Stimulated activated naive B cell treated with anti-CD40 and anti-IgM and Interleukin-4, amounts not matched to agents 10 μg/mL and 1 μg/mL and 100 μg/mL, for 72 hours (primary cell): ENCODE measurements at regions not wholly inside any gene's neighbourhood (a gene's known extent, or its start where the extent isn't known, plus 50 kb on each side); places are given as distances from the start of the nearest gene placed in this dataset.
"Not testable (repeated sequence)": the region's sequence is repeated elsewhere in the genome, so short reads cannot be mapped to it uniquely, and the experiment has no call there.

ENCODE experiments used
- ATAC-seq, 2 donors: fragments of 150-1000 bp; cut with Tn5 transposase; replicated peaks; 2 replicates each; pipeline ENCODE4 v1.10.0; 2021; ENCODE audit warnings: moderate library complexity in 1 of 2
- DNase-seq: peaks from one replicate; pipeline ENCODE4 v3.0.0; 2021
- H3K27ac Mint-ChIP-seq: one replicate; pipeline ENCODE4 v1.8.0; 2022; ENCODE audit warnings: mild to moderate bottlenecking, mixed read lengths
- H3K27me3 Mint-ChIP-seq, 2 donors: one replicate each; pipeline ENCODE4 v1.8.0; 2022; ENCODE audit warnings: mixed read lengths in 2 of 2
- H3K36me3 Mint-ChIP-seq, 2 donors: one replicate each; pipeline ENCODE4 v1.8.0; 2022; ENCODE audit warnings: mixed read lengths in 2 of 2, mild to moderate bottlenecking in 1 of 2
- H3K4me1 Mint-ChIP-seq, 2 donors: one replicate each; pipeline ENCODE4 v1.8.0; 2022; ENCODE audit warnings: mixed read lengths in 2 of 2, mild to moderate bottlenecking in 1 of 2
- H3K4me3 Mint-ChIP-seq, 2 donors: one replicate each; pipeline ENCODE4 v1.8.0; 2022; ENCODE audit warnings: mild to moderate bottlenecking in 2 of 2, mixed read lengths in 2 of 2, moderate library complexity in 1 of 2
- H3K9me3 Mint-ChIP-seq, 2 donors: one replicate each; pipeline ENCODE4 v1.8.0; 2022; ENCODE audit warnings: mixed read lengths in 2 of 2, mild to moderate bottlenecking in 1 of 2

DNA sequence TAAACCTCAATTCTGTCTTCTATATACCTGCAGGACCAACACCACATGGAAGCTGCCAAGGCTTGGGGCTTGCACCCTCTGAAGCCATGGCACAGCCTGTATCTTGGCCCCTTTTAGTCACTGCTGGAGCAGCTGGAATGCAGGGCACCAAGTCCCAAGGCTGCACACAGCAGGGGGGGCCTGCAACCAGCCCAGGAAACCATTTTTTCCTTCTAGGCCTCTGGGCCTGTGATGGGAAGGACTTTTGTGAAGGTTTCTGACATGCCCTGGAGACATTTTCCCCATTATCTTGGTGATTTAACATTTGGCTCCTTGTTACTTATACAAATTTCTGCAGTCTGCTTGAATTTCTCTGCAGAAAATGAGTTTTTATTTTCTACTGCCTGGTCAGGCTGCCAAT is 123.2 kb upstream of the PCGF5 start:
- peaks cover 31 to 33% of the 10 kb centered on the region in 2 donors for H3K9me3 Mint-ChIP-seq
- DNase-seq (no peak), ATAC-seq (no peak)
- H3K27me3 Mint-ChIP-seq = no peaks in the 10 kb centered on the region
- H3K4me3 Mint-ChIP-seq = no peak overlapping the region
- H3K4me1 Mint-ChIP-seq = peaks cover 3 to 20% of the 10 kb centered on the region in 2 donors
- no peak overlapping the region for H3K27ac Mint-ChIP-seq
- peaks cover 29 to 39% of the 10 kb centered on the region in 2 donors for H3K36me3 Mint-ChIP-seq

DNA sequence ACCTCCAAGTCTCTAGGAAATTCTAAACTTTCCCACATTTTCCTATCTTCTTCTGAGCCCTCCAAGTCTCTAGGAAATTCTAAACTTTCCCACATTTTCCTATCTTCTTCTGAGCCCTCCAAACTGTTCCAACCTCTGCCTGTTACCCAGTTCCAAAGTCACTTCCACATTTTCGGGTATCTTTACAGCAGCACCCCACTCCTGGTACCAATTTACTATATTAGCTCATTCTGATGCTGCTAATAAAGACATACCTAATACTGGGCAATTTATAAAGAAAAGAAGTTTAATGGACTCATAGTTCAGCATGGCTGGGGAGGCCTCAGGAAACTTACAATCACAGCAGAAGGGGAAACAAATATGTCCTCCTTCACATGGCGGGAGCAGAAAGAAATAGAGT is 122.4 kb upstream of the PCGF5 start:
- H3K27ac Mint-ChIP-seq, ATAC-seq, H3K27me3 Mint-ChIP-seq, DNase-seq, H3K4me3 Mint-ChIP-seq: not testable (repeated sequence)
- H3K9me3 Mint-ChIP-seq = peaks cover 28 to 30% of the 10 kb centered on the region in 2 donors
- peaks cover 29 to 37% of the 10 kb centered on the region in 2 donors for H3K36me3 Mint-ChIP-seq
- H3K4me1 Mint-ChIP-seq = peaks cover 8 to 28% of the 10 kb centered on the region in 2 donors

DNA sequence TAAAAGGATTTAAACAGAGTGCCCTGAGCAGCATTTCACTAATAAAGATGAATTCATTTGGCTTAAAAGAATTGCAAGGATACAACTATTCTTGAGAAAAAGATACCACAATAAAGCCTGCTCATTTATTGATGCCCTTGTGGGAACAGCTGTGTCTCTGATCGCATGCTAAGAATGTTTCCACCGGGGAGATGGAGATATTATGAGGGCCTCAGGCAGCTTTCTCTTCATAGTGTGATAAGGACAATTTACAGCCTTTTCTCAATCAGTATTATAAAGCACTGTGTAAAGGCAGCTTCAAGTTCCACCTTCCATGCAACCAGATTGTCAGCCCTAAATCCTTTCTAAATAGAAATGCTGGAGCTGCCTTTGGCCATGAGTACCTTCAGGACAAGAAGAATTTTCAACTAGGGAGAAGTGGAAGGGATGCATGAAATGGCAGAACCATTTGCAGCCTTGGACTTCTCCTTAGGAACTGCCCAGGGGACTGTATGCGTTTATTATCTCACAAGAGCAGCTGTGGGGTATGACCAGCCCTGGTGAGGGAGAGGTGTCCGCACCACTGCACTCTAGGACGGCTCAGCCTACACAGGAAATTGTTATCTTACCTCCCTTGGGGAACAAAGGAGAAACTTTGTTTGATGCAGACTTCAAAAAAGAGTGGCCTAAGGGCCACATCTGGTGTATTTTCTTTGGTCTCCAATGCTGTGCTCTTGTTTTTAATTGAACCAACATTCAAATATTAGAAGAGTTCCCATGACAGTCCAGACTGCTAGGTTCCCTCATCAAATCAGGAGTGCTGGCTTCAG is 116.9 kb upstream of the PCGF5 start:
- DNase-seq (peak; percentile 15), ATAC-seq (peak; percentile 80 to 81)
- peak overlapping the region; percentile 40 to 71 for H3K4me3 Mint-ChIP-seq
- peak overlapping the region; percentile 92 for H3K27ac Mint-ChIP-seq
- no peaks in the 10 kb centered on the region for H3K36me3 Mint-ChIP-seq
- H3K27me3 Mint-ChIP-seq = no peaks in the 10 kb centered on the region
- H3K9me3 Mint-ChIP-seq = peaks cover 0 to 3% of the 10 kb centered on the region in 2 donors
- peaks cover 32 to 40% of the 10 kb centered on the region in 2 donors for H3K4me1 Mint-ChIP-seq

DNA sequence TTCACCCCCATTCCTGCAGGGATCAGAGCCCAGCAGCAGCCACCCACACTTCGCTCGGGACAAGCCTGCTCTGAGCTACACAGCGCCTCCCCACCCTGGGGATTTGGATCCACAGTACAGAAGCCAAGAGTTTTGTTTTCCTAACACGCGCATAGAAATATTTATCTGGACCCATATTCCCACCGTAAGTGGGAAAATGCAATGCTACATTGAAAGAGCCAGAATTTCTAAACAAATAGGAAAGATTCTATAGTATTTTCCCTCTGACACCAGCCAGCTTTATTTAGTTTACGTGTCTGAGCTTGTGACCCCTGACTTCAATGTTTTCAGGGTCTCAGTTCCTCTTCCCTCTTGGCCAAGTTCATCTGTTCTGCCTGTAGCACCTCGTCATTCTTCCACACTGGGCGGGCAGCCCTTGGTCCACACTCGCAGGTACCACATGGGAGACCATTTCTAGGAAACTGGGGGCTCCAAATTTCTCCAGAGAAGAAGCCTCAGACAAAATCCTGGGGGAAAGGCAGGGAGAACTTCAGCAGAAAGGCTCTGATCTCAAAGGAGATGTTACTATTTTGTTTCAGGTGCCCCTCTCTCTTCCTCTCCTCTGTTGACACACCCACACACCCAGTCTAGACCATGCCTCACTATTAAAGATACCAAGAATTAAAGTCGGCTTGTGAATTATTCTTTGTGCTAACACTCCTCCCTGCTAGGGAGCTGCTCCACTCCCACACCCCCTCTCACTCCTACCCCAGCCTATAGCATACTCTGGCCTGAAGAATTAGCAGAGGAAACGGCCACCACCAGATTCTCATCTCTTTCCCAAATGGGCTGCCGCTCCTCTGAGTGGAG is 116.0 kb upstream of the PCGF5 start:
- Mint-ChIP-seq H3K27me3 (no peaks in the 10 kb centered on the region), H3K27ac (peak overlapping the region; percentile 92), H3K4me1 (peaks cover 32 to 40% of the 10 kb centered on the region in 2 donors), H3K9me3 (peaks cover 0 to 3% of the 10 kb centered on the region in 2 donors), H3K36me3 (no peaks in the 10 kb centered on the region), H3K4me3 (peak overlapping the region; percentile 40 to 71)
- peak; percentile 87 for ATAC-seq
- DNase-seq = peak; percentile 26

DNA sequence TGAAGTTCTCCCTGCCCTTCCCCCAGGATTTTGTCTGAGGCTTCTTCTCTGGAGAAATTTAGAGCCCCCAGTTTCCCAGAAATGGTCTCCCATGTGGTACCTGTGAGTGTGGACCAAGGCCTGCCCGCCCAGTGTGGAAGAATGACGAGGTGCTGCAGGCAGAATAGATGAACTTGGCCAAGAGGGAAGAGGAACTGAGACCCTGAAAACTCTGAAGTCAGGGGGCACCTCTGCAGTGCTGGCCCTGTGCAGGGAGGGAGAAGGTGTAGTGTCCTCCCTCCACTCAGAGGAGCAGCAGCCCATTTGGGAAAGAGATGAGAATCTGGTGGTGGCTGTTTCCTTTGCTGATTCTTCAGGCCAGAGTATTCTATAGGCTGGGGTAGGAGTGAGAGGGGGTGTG is 115.2 kb upstream of the PCGF5 start:
- ATAC-seq (peak; percentile 32 to 48), DNase-seq (no peak)
- no peaks in the 10 kb centered on the region for H3K36me3 Mint-ChIP-seq
- H3K27ac Mint-ChIP-seq = peak overlapping the region; percentile 43
- no peaks in the 10 kb centered on the region for H3K27me3 Mint-ChIP-seq
- peak overlapping the region in 1 of 2 donors; percentile 71 for H3K4me3 Mint-ChIP-seq
- H3K9me3 Mint-ChIP-seq = peaks cover 0 to 3% of the 10 kb centered on the region in 2 donors
- peaks cover 32 to 40% of the 10 kb centered on the region in 2 donors for H3K4me1 Mint-ChIP-seq

DNA sequence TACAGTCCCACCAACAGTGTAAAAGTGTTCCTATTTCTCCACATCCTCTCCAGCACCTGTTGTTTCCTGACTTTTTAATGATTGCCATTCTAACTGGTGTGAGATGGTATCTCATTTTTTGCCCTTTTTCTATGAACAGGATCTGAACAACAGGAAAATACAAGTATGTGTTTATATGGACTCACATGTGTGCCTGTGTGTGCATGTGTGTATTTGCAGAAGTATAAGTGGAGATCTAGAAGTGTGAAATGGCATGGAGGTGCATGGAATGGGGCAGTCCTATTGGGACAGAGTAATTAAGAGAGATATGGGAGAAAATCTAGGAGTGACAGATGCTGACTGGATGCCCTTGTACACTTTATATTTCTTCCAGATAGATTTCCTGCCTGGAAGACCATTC is 111.6 kb upstream of the PCGF5 start:
- H3K27me3 Mint-ChIP-seq = no peaks in the 10 kb centered on the region
- H3K4me1 Mint-ChIP-seq = peaks cover 21 to 23% of the 10 kb centered on the region in 2 donors
- no peaks in the 10 kb centered on the region for H3K36me3 Mint-ChIP-seq
- H3K27ac Mint-ChIP-seq = no peak overlapping the region
- DNase-seq (no peak), ATAC-seq (no peak)
- H3K9me3 Mint-ChIP-seq = peaks cover 0 to 3% of the 10 kb centered on the region in 2 donors
- no peak overlapping the region for H3K4me3 Mint-ChIP-seq

DNA sequence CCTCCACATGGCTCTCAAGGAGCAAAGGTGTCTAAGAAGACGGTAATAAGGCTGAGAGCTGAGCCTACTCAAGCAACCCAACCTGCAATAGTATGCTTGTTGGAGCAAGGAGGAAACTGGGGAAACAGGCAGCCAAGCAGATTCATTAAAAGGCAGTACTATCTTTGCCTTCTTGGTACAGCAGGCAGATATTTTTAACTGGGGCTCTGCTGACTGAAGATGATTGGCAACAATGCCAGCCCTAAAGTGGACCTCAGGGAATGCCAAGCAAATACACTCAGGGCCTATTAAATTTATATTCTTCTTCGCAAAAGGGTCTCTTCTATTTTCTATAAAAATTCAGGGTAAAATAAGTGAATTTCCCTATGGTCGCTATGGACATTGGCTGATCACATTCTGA is 109.4 kb upstream of the PCGF5 start:
- Mint-ChIP-seq H3K4me3 (no peak overlapping the region), H3K36me3 (no peaks in the 10 kb centered on the region), H3K27ac (no peak overlapping the region), H3K27me3 (no peaks in the 10 kb centered on the region), H3K9me3 (peaks cover 0 to 3% of the 10 kb centered on the region in 2 donors), H3K4me1 (peaks cover 0 to under 1% of the 10 kb centered on the region in 2 donors)
- DNase-seq (no peak), ATAC-seq (no peak)

DNA sequence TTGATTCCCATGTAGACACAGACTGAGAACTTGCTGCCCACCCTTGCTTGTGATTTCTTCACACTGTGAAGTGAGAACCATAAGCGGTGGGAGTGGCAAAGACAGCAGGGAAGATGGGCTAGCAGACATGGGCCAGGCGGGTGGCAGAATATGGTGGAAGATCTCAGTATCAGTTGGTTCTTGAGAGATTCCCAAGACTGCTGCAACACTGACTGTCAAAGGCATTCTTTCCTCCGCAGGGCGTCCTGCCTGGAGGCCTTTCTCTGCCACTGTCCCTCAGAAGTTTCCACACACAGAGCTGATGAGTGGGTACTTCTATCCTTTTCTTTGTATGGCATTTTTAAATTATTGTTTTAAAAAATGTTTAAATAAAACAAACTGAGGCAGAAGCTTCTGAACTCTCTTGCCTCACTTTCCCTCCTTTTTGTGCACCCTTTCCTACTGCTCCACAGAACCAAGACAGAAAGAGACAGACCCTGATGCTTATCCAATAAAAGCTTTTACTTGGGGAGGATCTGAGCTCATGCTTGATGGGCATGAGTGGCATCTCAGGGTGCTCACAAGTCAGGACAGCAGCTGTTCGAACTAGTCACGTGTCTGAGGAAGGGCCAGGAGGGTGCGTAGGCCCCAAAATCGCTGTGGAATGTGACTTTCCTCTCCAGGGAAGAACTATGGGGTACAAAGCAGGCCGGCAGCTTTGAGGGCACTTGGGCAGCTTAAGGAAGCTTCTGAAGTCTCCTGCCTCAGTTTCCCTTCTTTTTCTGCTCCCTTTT is 104.7 kb upstream of the PCGF5 start:
- no peak for DNase-seq
- Mint-ChIP-seq H3K27ac (no peak overlapping the region), H3K36me3 (no peaks in the 10 kb centered on the region), H3K27me3 (no peaks in the 10 kb centered on the region), H3K4me1 (peaks cover 0 to 3% of the 10 kb centered on the region in 2 donors), H3K4me3 (no peak overlapping the region), H3K9me3 (no peaks in the 10 kb centered on the region)
- ATAC-seq = no peak

DNA sequence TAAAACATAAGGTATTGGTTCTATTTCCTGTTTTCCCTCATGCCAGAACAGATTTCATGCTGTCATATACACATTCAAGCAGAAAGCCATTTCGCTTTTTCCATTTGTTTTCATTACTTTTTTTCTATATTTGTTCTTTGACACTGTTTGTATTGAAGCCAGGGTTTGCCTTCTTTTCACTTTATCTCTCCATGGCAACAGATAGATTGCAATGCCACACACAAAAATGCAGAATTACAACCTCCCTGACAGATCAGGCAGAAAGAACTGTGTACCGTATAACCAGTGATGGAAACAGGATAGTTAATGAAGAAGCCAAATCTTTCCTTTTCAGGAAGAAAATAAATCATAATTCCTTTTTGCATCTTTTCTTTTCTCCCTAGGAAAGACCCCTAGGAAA is 103.0 kb upstream of the PCGF5 start:
- DNase-seq (no peak), ATAC-seq (no peak)
- no peak overlapping the region for H3K4me3 Mint-ChIP-seq
- H3K36me3 Mint-ChIP-seq = no peaks in the 10 kb centered on the region
- H3K9me3 Mint-ChIP-seq = no peaks in the 10 kb centered on the region
- no peak overlapping the region for H3K27ac Mint-ChIP-seq
- H3K4me1 Mint-ChIP-seq = peaks cover 0 to 3% of the 10 kb centered on the region in 2 donors
- peaks cover under 1 to 2% of the 10 kb centered on the region in 2 donors for H3K27me3 Mint-ChIP-seq

DNA sequence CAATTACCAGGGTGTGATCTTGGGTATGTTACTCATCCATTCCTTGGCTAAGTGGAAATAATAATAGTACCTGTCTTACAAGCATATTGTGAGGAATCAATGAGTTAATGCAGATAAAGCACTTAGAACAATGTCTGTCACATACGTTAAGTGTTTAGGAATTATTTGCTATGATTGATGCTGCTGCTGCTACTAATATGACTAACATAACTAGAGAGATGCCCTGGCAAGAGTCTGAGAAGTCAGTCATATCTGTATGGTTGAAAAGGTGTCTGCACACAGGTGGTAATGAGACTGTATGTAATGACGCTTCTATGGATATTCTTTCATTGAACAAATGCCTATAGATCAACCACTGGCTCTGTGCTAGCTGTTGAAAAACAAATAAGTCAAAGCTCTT is 100.1 kb upstream of the PCGF5 start:
- Mint-ChIP-seq H3K36me3 (no peaks in the 10 kb centered on the region), H3K27ac (no peak overlapping the region), H3K27me3 (peaks cover 4 to 9% of the 10 kb centered on the region in 2 donors), H3K4me1 (peaks cover 0 to 3% of the 10 kb centered on the region in 2 donors), H3K9me3 (no peaks in the 10 kb centered on the region), H3K4me3 (no peak overlapping the region)
- no peak for ATAC-seq
- DNase-seq = no peak

DNA sequence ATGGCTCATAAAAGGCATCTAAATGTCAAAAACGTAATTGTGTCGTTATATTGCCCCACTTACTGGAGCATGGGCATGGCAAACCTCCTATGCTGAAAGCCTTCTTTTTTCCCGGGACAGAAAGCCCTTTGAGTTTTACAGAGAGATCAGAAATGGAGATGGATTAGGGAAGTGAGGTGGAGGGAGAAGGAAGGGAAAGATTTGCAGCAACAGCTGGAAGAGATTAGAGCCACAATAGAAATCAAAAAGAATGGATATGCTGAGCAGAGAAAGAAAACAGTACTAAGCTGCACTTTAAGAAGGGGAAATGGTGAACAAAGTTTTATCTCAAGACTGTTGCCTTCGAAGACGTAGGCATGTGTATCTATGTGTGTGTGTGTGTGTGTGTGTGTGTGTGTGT is 97.2 kb upstream of the PCGF5 start:
- H3K9me3 Mint-ChIP-seq = no peaks in the 10 kb centered on the region
- DNase-seq = no peak
- peaks cover 0 to 3% of the 10 kb centered on the region in 2 donors for H3K4me1 Mint-ChIP-seq
- H3K27me3 Mint-ChIP-seq = peaks cover 8 to 15% of the 10 kb centered on the region in 2 donors
- no peaks in the 10 kb centered on the region for H3K36me3 Mint-ChIP-seq
- H3K27ac Mint-ChIP-seq = no peak overlapping the region
- ATAC-seq = no peak
- H3K4me3 Mint-ChIP-seq = no peak overlapping the region

DNA sequence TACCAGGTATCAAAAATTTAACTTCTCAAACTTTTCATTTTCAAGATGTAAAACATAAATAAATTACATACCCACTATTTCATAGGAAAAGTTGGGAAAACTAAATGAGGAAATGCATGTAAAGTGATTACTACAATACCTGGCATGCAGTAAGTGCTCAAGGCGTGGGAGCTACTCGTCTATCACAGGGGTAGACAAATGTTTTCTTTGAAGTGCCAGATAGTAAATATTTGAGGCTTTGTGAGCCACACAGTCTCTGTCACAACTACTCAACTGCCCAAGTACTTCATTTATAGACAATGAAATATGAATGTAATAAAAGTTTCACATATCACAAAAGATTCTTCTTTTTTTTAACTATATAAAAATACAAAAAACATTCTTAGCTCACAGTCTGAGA is 96.4 kb upstream of the PCGF5 start:
- H3K4me1 Mint-ChIP-seq = peaks cover 0 to 3% of the 10 kb centered on the region in 2 donors
- no peak overlapping the region for H3K4me3 Mint-ChIP-seq
- peaks cover 8 to 15% of the 10 kb centered on the region in 2 donors for H3K27me3 Mint-ChIP-seq
- DNase-seq (no peak), ATAC-seq (no peak)
- no peaks in the 10 kb centered on the region for H3K36me3 Mint-ChIP-seq
- H3K9me3 Mint-ChIP-seq = no peaks in the 10 kb centered on the region
- no peak overlapping the region for H3K27ac Mint-ChIP-seq

DNA sequence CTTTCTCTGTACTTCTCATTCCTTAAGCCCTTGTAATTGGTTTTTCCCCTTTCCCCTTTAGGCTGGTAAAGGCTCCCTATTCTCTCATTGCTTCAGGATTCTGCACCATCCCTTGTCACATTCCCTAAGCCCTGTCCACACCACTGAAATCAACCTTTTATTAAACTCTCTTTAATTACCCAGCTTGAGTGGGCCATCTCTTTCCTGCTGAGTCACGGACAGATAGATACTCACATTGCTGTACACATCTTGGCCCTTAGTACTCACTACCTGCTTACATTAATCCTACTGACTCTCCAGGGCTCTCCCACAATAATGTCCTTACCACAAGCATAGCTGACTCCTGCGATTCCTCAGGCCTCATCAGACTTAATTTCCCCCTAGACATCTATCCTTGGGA is 94.0 kb upstream of the PCGF5 start:
- Mint-ChIP-seq H3K36me3 (no peaks in the 10 kb centered on the region), H3K4me1 (peaks cover 0 to 9% of the 10 kb centered on the region in 2 donors), H3K27ac (no peak overlapping the region), H3K9me3 (no peaks in the 10 kb centered on the region), H3K27me3 (peaks cover 8 to 15% of the 10 kb centered on the region in 2 donors), H3K4me3 (no peak overlapping the region)
- DNase-seq (no peak), ATAC-seq (no peak)
